ENCODE measurements at regions not wholly inside any gene's neighbourhood (a gene's known extent, or its start where the extent isn't known, plus 50 kb on each side); places are given as distances from the start of the nearest gene placed in this dataset.

GRCh38 chr10:90530521-90530920, 327.3 kb downstream of the HTR7 start:
- no peak for DNase-seq

GRCh38 chr10:90557385-90557784, 300.5 kb downstream of the HTR7 start:
- no peak for DNase-seq

- no peak for DNase-seq
These were observed 297.5 kb downstream of the HTR7 start for GRCh38 chr10:90560331-90560730.

GRCh38 chr10:90561666-90562065, 296.2 kb downstream of the HTR7 start:
- DNase-seq = no peak

GRCh38 chr10:90571481-90572258, 286.2 kb downstream of the HTR7 start:
- DNase-seq = no peak

- DNase-seq = no peak
These were observed 282.7 kb downstream of the HTR7 start for GRCh38 chr10:90575125-90575524.

GRCh38 chr10:90577569-90577968, 280.3 kb downstream of the HTR7 start:
- DNase-seq = no peak

- DNase-seq = no peak
These were observed 278.1 kb downstream of the HTR7 start for GRCh38 chr10:90579602-90580242.

- DNase-seq = no peak
These were observed 274.4 kb downstream of the HTR7 start for GRCh38 chr10:90583416-90583815.

- DNase-seq = no peak
These were observed 270.8 kb downstream of the HTR7 start for GRCh38 chr10:90587081-90587491.

GRCh38 chr10:90587561-90587960, 270.3 kb downstream of the HTR7 start:
- DNase-seq = no peak

- no peak for DNase-seq
These were observed 269.6 kb downstream of the HTR7 start for GRCh38 chr10:90588222-90588621.

GRCh38 chr10:90589825-90590224, 268.0 kb downstream of the HTR7 start:
- DNase-seq = no peak

GRCh38 chr10:90591629-90592028, 266.2 kb downstream of the HTR7 start:
- DNase-seq = no peak

GRCh38 chr10:90592638-90593302, 265.1 kb downstream of the HTR7 start:
- DNase-seq = no peak

GRCh38 chr10:90598513-90598912, 259.3 kb downstream of the HTR7 start:
- no peak for DNase-seq

GRCh38 chr10:90602862-90603610, 254.8 kb downstream of the HTR7 start:
- no peak for DNase-seq

GRCh38 chr10:90604636-90605035, 253.2 kb downstream of the HTR7 start:
- no peak for DNase-seq

GRCh38 chr10:90605506-90605905, 252.3 kb downstream of the HTR7 start:
- no peak for DNase-seq

- DNase-seq = no peak
These were observed 245.6 kb downstream of the HTR7 start for GRCh38 chr10:90612276-90612675.

- no peak for DNase-seq
These were observed 243.2 kb downstream of the HTR7 start for GRCh38 chr10:90614631-90615030.

- DNase-seq = no peak
These were observed 236.3 kb downstream of the HTR7 start for GRCh38 chr10:90621577-90621976.

GRCh38 chr10:90635111-90635765, 222.6 kb downstream of the HTR7 start:
- DNase-seq = no peak

All from T-helper 1 cell (primary cell).